Central memory CD8-positive, alpha-beta T cell (primary cell): ENCODE measurements at regions not wholly inside any gene's neighbourhood (a gene's known extent, or its start where the extent isn't known, plus 50 kb on each side); places are given as distances from the start of the nearest gene placed in this dataset.

Experiments used
- ATAC-seq: fragments of 150-1000 bp; cut with Tn5 transposase; replicated peaks from 2 replicates; pipeline ENCODE4 v1.10.0; 2022; ENCODE audit warnings: mild to moderate bottlenecking, moderate FRiP score, moderate number of reproducible peaks; ENCODE audit not compliant: poor library complexity, severe bottlenecking; ENCODE audit errors: extremely low read depth
- DNase-seq, 2 donors: peaks; one replicate each; pipeline ENCODE4 v3.0.0; 2021; ENCODE audit warnings: low spot score in 2 of 2
- H3K27ac Mint-ChIP-seq: one replicate; pipeline ENCODE4 v1.8.0; 2022; ENCODE audit warnings: low read depth, mild to moderate bottlenecking, moderate library complexity, mixed read lengths
- H3K27me3 Mint-ChIP-seq: one replicate; pipeline ENCODE4 v1.8.0; 2022; ENCODE audit warnings: mixed read lengths
- H3K36me3 Mint-ChIP-seq: one replicate; pipeline ENCODE4 v1.8.0; 2022; ENCODE audit warnings: mild to moderate bottlenecking, moderate library complexity, mixed read lengths; ENCODE audit not compliant: insufficient read depth
- H3K4me1 Mint-ChIP-seq: one replicate; pipeline ENCODE4 v1.8.0; 2022; ENCODE audit warnings: mixed read lengths
- H3K4me3 Mint-ChIP-seq: one replicate; pipeline ENCODE4 v1.8.0; 2022; ENCODE audit warnings: mild to moderate bottlenecking, moderate library complexity, mixed read lengths
- H3K9me3 Mint-ChIP-seq: one replicate; pipeline ENCODE4 v1.8.0; 2022; ENCODE audit warnings: mixed read lengths

DNA sequence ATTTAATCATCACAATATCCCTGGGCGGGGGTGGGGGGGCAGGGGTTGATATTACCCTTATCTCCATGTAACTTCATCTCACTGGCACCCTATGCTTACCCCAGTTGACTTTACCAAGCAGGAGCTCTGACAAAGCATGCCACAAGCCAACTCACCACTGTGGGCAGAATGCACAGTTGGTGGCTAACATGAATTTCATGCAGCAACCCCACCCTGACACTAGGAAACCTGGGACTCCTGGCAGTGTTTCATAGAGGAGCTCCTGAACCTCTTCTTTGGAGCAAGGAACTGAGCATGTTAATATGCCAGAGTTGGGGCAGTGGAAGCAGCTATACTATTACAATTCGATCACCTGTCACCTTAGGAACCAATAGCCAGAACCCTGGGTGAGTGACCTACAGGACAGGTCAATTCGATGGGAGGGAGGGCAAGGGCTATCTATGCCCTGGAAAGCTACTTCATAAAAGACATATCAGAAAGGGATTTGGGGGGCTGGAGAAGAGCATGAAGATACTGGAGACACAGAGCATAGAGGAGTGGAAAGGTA, 97.2 kb upstream of the ACSL4 start:
- Mint-ChIP-seq H3K4me3 (no peak overlapping the region), H3K4me1 (no peaks in the 10 kb centered on the region), H3K27me3 (peaks cover 10% of the 10 kb centered on the region), H3K9me3 (no peaks in the 10 kb centered on the region), H3K27ac (no peak overlapping the region), H3K36me3 (no peaks in the 10 kb centered on the region)
- no peak for ATAC-seq
- no peak for DNase-seq

DNA sequence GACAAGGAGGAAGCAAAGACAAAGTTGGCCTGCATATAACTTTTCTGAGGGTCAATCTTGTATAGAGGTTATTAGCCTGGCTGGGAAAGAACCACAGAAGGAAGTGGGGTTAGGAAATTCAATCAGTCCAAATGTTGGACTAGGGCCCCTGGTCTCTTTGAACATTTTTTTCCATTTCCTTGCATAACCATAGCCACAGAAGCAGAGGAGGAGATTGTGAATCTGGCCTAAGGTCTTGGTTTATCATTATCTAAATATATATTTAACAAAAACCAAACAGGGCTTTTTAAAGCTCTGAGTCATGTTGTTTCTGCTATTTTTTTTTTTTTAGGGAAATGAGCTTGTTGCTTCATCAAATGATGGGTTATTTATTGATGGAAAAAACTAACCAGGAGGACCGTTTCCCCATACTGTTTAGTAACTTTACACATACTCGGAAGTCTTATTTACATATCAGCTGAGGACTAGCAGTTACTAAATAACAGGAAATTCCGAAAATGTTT, 97.7 kb upstream of the ACSL4 start:
- no peaks in the 10 kb centered on the region for H3K36me3 Mint-ChIP-seq
- H3K4me1 Mint-ChIP-seq, result no peaks in the 10 kb centered on the region
- DNase-seq (no peak), ATAC-seq (no peak)
- H3K9me3 Mint-ChIP-seq, result no peaks in the 10 kb centered on the region
- H3K27ac Mint-ChIP-seq, result no peak overlapping the region
- H3K4me3 Mint-ChIP-seq, result no peak overlapping the region
- peaks cover 10% of the 10 kb centered on the region for H3K27me3 Mint-ChIP-seq

DNA sequence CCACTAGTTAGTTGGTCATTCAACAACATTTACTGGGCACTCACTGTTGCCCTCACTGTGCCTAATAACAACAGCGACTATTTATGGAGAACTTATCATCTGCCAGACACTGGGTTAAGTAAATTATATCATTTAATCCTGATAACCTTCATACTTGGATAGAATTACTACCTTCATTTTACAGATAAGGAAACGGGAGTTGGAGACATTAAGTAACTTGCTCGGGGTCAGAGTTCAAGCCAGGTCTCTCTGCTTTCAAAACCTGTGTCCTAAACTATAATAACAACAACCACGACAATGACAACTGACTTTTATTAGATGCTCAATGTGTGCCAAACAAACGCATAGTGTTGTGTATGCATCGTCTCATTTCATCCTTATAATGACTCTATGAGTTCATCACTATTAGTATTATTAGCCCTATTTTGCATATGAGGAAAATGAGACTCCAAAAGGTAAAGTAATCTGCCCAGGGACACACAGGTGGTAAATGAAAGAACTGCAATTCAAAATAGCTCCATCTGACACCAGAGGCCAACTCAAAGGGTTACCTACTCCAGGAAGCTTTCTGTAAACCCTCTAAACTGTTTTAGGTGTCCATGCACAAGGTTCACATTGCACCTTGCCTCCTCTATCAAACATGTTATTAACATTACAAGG, 98.4 kb upstream of the ACSL4 start:
- Mint-ChIP-seq H3K9me3 (no peaks in the 10 kb centered on the region), H3K27me3 (peaks cover 10% of the 10 kb centered on the region), H3K4me1 (no peaks in the 10 kb centered on the region), H3K4me3 (no peak overlapping the region), H3K36me3 (no peaks in the 10 kb centered on the region), H3K27ac (no peak overlapping the region)
- DNase-seq, result no peak
- ATAC-seq, result no peak

DNA sequence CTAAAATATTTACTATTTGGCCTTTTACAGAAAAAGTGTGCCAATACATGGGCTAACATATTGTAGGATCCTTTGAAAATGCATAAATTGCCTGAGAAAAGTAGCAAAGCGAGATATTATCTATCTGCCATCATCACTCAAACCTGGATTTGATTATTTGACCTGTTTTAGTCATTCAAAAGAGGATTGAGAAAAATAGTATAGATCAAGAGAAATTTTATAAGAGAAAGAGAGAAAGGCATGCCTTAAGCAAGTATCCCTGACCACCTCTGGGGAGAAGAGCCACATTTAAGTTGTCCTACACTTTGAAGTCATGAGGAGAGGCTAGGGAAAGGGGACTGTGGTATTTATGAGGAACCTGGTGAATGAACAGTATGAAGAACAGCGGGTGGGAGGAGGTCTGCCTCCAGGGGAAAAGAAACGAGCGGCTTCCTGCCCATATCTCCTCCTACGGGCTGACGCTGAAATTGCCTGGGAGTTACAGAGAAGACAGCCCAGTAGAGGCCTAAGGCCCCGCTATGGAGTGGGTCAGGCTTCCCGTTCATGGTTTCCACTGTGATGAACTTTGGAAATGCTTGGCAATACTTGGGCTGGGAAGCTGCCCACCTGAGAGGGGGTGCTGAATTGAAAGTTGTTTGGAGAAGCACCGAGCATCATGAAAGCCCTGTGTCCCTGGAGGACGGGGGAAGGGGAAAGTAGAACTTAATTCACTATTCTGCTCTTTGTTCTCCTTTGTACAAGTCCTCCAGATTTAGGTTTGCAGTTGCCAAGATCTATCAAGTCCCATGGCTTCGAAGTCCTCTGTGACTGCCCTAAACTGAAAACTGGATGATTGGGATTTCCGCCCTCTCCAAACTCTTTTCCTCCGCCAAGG, 106.9 kb upstream of the ACSL4 start:
- H3K4me3 Mint-ChIP-seq, result no peak overlapping the region
- H3K27me3 Mint-ChIP-seq, result no peaks in the 10 kb centered on the region
- no peak overlapping the region for H3K27ac Mint-ChIP-seq
- no peaks in the 10 kb centered on the region for H3K36me3 Mint-ChIP-seq
- H3K9me3 Mint-ChIP-seq, result no peaks in the 10 kb centered on the region
- H3K4me1 Mint-ChIP-seq, result no peaks in the 10 kb centered on the region
- DNase-seq (no peak), ATAC-seq (no peak)

DNA sequence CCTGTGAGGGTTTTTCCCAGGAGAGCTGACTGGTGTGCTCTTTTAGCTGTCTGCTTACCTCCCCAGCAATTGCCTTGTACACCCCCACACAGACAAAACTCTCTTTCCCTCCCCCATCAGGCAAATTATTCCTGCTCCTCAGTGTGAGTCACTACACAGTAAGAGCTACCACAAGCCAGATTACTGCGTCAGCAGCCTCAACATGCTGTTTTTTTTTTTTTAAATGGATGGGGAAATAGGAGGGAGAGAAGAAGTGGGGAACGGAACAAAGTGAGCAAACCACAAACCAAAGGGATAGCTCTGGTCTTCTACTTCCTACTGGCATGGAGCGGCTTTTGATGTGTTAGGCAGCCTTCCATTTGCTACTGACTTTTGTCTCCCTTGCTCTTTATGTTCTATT, 107.5 kb upstream of the ACSL4 start:
- Mint-ChIP-seq H3K9me3 (no peaks in the 10 kb centered on the region), H3K4me3 (no peak overlapping the region), H3K4me1 (no peaks in the 10 kb centered on the region), H3K36me3 (no peaks in the 10 kb centered on the region), H3K27me3 (no peaks in the 10 kb centered on the region), H3K27ac (no peak overlapping the region)
- DNase-seq (no peak), ATAC-seq (no peak)

DNA sequence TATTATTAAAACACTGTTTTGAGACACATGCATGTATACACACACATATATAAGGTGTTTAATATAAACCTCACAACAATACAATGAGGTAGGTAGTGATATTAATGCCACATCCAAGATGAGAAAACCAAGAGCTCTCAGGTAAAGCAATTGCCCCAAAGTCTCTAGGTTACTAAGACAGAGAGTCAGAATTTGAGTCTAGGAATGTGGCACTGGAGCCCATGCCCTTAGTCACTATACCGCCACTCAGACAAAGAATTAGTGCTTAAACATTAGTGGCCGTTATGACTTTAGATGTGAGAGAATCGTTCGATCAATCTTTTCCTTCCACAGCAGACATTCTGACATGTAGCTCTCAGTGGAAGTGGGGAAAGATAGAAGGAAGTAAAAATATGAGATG, 108.2 kb upstream of the ACSL4 start:
- Mint-ChIP-seq H3K36me3 (no peaks in the 10 kb centered on the region), H3K27me3 (no peaks in the 10 kb centered on the region), H3K4me1 (no peaks in the 10 kb centered on the region), H3K4me3 (no peak overlapping the region), H3K27ac (no peak overlapping the region), H3K9me3 (no peaks in the 10 kb centered on the region)
- ATAC-seq (no peak), DNase-seq (no peak)

DNA sequence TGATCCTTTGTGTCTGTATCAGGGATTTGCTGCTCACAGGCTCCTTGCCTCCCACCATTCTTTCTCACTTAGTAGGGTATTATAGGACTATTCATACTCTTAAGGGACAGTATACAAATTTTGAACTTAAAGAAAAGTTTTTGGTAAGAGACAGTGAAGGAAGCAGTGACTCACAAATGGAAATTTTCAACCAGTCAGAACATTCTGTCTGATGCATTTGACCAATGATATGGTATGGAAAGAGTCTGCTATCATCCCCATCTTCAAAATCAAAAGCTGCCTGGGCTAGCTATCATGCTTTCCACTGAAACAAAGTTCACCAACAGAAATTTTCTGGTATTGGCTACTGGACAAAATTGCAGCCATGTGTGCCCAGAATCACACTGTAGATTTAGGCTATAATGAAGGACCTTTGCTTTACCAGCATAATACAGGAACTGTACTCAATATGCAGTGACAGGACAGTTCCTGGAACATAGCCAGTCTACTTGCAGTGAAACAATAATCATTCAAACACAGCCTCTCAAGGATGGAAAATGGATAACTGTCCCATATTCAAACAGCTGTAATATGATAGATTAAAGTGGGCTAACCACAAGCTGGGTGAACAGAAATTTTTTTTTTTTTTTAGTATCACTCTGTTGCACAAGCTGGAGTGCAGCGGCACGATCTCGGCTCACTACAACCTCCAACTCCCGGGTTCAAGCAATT, 109.0 kb upstream of the ACSL4 start:
- no peaks in the 10 kb centered on the region for H3K9me3 Mint-ChIP-seq
- H3K4me3 Mint-ChIP-seq, result no peak overlapping the region
- H3K36me3 Mint-ChIP-seq, result no peaks in the 10 kb centered on the region
- H3K27me3 Mint-ChIP-seq, result no peaks in the 10 kb centered on the region
- no peaks in the 10 kb centered on the region for H3K4me1 Mint-ChIP-seq
- no peak for DNase-seq
- no peak for ATAC-seq
- no peak overlapping the region for H3K27ac Mint-ChIP-seq

DNA sequence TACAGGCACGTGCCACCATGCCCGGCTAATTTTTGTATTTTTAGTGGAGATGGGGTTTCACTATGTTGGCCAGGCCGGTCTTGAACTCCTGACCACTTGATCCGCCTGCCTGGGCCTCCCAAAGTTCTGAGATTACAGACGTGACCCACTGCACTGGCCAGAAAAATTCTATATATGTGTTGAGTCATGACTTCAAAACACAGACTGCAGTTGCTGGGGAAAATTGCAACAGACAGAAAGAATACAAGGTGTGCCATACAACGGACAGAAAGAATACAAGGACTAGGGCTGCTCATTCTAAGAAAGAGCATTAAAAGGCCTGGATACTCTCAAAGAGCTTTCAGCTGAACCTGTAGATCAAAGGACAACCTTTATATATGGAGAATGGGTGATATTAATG, 109.6 kb upstream of the ACSL4 start:
- H3K27ac Mint-ChIP-seq, result no peak overlapping the region

DNA sequence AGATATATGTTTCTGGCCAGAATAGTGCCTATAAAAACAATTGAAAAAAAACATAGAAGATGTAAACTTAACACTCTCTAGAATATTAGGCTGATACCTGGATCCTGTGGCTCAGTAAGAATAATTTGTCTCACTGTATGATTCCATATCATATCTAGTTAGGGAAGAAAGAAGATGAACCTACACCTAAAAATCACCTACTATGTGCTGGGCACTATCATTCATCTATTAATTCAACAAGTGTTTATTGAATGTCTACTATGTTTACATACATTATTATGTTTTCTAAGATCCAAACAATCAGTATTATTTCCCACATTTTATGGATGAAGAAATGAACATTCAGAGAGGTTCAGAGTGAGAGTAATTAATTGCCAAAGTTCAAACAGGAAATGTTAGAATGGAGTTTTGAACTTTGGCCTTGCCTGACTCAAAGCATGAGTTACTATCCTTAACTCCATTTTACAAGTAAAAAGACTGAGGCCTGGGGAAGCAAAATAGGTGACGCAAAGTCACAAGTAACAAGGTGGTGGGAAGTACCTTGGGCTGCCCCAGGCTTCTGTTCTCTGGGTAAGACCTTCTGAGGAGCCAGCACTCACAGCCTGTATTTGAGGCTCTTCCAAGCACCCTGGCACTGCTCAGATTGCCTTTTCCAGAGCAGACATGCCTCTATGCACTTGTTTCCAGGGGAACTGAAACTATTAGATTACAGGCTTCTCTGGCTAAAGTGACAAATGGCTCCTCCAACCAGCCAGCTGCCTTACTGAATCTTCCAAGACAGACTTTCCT, 111.1 kb upstream of the ACSL4 start:
- no peak overlapping the region for H3K27ac Mint-ChIP-seq
- H3K36me3 Mint-ChIP-seq, result no peaks in the 10 kb centered on the region
- ATAC-seq (no peak), DNase-seq (no peak)
- H3K27me3 Mint-ChIP-seq, result no peaks in the 10 kb centered on the region
- H3K4me1 Mint-ChIP-seq, result no peaks in the 10 kb centered on the region
- H3K4me3 Mint-ChIP-seq, result no peak overlapping the region
- no peaks in the 10 kb centered on the region for H3K9me3 Mint-ChIP-seq

More for the DNA sequence above, 109.6 kb upstream of the ACSL4 start:
- Mint-ChIP-seq H3K9me3 (no peaks in the 10 kb centered on the region), H3K36me3 (no peaks in the 10 kb centered on the region), H3K27me3 (no peaks in the 10 kb centered on the region), H3K4me3 (no peak overlapping the region), H3K4me1 (no peaks in the 10 kb centered on the region)
- DNase-seq (no peak), ATAC-seq (no peak)

DNA sequence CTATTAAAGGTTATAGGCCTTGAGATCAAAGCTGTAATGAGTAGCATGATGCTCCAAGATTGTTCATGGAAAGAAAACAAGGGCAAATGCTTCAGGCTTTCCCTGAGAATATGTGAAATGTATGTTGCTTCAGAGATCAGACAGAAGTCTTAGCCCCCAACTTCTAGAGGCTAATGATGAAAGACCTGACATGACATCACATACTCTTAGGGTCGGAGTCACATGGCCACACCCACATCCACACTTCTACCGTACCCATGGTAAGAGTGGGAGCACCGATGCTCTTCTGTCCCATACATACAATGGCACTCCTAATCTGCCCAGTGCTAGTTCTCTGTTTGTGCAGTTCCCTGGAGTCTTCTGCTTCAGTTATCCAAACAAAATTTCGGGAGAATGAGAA, 111.9 kb upstream of the ACSL4 start:
- no peaks in the 10 kb centered on the region for H3K27me3 Mint-ChIP-seq
- H3K4me1 Mint-ChIP-seq, result no peaks in the 10 kb centered on the region
- H3K36me3 Mint-ChIP-seq, result no peaks in the 10 kb centered on the region
- H3K27ac Mint-ChIP-seq, result no peak overlapping the region
- H3K4me3 Mint-ChIP-seq, result no peak overlapping the region
- ATAC-seq (no peak), DNase-seq (no peak)
- H3K9me3 Mint-ChIP-seq, result no peaks in the 10 kb centered on the region

DNA sequence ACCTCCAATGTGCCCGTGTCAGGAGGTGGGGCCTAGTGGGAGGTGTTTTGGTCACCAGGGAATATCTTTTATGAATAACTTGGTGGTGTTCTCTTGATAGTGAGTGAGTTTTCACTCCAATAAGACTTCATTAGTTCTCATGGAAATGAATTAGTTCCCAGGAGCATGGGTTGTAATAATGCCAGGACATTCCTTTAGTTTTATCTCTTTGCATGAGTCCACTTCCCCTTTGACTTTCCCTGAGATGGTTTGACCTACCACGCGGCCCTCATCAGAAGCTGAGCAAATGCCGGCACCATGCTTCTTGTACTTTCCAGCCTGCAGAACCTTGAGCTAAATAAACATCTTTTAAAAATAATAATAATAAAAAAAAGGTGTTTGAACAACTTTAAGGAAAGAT, 112.9 kb upstream of the ACSL4 start:
- no peaks in the 10 kb centered on the region for H3K9me3 Mint-ChIP-seq
- ATAC-seq, result no peak
- H3K4me3 Mint-ChIP-seq, result no peak overlapping the region
- no peaks in the 10 kb centered on the region for H3K4me1 Mint-ChIP-seq
- H3K27ac Mint-ChIP-seq, result no peak overlapping the region
- no peaks in the 10 kb centered on the region for H3K36me3 Mint-ChIP-seq
- no peak for DNase-seq
- no peaks in the 10 kb centered on the region for H3K27me3 Mint-ChIP-seq
